ENCODE measurements at regions not wholly inside any gene's neighbourhood (a gene's known extent, or its start where the extent isn't known, plus 50 kb on each side); places are given as distances from the start of the nearest gene placed in this dataset.

DNA sequence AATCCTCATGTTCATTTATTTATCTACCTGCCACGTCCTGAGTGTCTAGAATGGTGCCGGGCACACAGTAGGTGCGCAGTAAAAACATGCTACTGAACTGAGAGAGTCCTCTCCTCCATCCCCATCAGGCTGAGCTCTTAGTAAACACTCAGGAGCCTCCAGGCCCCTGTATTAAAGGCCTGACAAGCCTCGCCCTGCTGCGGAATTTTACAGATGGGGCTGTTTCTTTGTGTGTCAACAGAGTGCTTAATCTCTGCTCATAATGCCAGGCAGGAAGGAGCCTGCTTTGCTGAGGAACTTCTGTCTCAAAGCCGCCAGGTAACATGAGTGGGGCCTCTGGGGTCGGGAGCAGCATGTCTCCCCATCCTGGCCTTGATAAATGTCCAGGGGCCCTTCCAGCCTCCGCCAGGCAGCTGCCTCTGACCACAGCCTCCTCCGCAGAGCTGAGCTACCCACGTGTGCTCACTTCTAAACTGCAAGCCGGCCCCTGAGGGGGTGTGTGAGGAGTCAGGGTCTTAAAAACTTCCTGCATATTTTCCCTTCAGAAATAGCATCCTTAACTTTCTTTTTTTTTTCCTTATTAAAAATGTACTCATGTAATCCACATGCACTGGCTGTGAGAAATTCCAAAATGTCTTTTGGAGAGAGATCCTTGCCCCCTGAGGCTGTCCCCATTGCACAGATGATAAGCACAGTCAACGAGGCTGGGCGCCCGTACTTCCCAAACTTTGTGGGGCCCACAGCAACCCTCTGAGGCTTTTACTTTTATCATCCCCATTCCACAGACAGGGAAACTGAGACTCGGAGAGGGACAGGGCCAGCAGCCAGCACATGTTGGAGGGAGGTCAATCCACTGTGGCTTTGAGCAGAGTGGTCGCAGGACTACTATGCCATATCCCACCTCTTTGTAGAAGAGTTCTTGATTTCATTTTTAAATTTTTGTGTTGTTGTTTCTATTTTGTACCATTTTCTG, 116.0 kb upstream of the NCOR2 start:
- TF ChIP-seq SP1 (IDR thresholded peaks at IDR 0.05) (no peak), YY1 (IDR thresholded peaks at IDR 0.05) (no peak), TAF1 (conservative IDR thresholded peaks at IDR 0.05) (no peak), RXRA (IDR thresholded peaks at IDR 0.05) (no peak)
- TF ChIP-seq, protein P1, sequence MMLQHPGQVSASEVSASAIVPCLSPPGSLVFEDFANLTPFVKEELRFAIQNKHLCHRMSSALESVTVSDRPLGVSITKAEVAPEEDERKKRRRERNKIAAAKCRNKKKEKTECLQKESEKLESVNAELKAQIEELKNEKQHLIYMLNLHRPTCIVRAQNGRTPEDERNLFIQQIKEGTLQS (IDR thresholded peaks at IDR 0.05) = no peak
- TF ChIP-seq, protein P2, sequence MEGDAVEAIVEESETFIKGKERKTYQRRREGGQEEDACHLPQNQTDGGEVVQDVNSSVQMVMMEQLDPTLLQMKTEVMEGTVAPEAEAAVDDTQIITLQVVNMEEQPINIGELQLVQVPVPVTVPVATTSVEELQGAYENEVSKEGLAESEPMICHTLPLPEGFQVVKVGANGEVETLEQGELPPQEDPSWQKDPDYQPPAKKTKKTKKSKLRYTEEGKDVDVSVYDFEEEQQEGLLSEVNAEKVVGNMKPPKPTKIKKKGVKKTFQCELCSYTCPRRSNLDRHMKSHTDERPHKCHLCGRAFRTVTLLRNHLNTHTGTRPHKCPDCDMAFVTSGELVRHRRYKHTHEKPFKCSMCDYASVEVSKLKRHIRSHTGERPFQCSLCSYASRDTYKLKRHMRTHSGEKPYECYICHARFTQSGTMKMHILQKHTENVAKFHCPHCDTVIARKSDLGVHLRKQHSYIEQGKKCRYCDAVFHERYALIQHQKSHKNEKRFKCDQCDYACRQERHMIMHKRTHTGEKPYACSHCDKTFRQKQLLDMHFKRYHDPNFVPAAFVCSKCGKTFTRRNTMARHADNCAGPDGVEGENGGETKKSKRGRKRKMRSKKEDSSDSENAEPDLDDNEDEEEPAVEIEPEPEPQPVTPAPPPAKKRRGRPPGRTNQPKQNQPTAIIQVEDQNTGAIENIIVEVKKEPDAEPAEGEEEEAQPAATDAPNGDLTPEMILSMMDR (IDR thresholded peaks at IDR 0.05; ENCODE audit: low read depth, low read length, missing input control) = no peak
- TF ChIP-seq, protein P3, sequence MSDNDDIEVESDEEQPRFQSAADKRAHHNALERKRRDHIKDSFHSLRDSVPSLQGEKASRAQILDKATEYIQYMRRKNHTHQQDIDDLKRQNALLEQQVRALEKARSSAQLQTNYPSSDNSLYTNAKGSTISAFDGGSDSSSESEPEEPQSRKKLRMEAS (IDR thresholded peaks at IDR 0.05) = no peak

All from liver (tissue), 3 donors.